RCC 7860 (cell line): ENCODE measurements at regions not wholly inside any gene's neighbourhood (a gene's known extent, or its start where the extent isn't known, plus 50 kb on each side); places are given as distances from the start of the nearest gene placed in this dataset.

Experiments
- DNase-seq: peaks from one replicate; pipeline ENCODE4 v3.0.0-alpha.2; 2015; ENCODE audit warnings: low spot score
- FAIRE-seq: peaks from 2 replicates; lab custom pipeline; 2012; peaks lifted over from hg19 to GRCh38; lab: Jason Lieb, UNC

- FAIRE-seq (no peak), DNase-seq (no peak)
These were observed 61.6 kb upstream of the LINC00305 start for GRCh38 chr18:64210401-64210949.

GRCh38 chr18:64208516-64208915 lies 59.6 kb upstream of the LINC00305 start:
- DNase-seq = no peak
- no peak for FAIRE-seq

GRCh38 chr18:64207820-64208219 lies 58.9 kb upstream of the LINC00305 start:
- FAIRE-seq = no peak
- no peak for DNase-seq

GRCh38 chr18:64203295-64203694 lies 54.4 kb upstream of the LINC00305 start:
- no peak for FAIRE-seq
- no peak for DNase-seq

DNA sequence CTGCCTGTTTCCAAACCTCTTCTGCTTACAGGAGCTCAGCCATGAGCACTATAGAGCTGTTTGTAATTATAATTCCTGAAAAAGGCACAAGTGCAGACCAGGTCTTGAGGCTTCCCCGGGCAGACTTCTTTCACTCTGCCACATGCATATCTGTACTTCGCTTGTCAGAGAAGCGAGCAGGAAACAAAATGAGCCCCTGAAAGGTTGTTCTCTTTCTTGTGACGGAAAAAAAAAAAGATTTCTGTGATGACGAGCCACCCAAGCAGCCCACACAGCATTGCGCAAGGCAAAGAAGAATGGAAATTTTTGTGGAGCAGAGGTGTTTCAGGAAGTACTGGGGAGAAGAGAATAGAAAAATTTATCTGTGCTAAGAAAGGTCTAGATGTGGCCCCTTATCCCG lies 54.0 kb upstream of the LINC00305 start:
- no peak for DNase-seq
- FAIRE-seq = no peak

DNA sequence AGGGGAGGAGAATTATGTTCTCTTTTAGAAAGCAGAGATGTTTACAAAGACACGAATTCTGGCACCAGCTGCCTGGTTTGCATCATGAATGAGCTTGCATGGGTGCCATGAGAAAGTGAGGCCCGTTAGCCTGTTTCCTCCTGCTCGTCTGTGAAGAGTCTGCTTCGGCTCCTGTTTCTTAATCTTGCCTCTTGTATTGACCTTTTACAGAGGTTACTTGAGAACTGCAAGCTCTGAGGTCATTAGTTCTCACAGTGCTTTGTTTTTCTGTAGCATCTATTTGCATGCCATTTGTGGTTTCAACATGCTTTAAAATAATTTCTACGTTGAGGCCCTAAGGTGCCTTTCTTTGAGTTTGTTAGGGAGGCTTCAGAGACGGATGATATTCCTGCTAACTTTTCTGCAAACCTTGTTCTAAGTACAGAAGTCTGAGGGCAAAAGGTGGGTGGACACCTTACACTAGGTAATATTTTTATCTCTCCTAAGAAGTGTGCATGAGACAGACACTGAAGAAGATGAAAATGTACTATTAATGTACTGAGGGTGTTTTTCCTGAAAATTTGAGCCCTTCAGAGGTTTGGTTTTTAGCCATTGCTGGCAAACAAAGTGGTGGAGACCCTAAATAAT lies 53.4 kb upstream of the LINC00305 start:
- no peak for FAIRE-seq
- DNase-seq = no peak

DNA sequence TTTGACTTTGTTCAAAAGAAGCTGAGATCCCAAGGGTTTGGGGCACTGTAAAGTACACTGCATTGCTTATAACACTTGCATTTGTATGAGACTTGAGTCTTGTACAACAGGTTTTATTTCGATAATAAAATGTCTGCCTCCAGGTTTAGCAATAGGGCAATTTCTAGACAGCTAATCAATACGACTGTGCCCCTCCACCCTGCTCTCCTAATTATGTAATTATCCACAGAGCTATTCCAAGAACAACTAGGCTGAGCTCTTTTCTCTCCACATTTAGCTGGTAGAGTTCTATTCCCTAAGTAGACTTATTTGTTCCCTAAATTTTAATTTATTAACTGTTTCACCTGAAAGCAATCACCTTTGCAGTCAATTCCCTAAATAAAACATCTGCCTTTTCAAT lies 52.9 kb upstream of the LINC00305 start:
- no peak for FAIRE-seq
- DNase-seq = no peak

DNA sequence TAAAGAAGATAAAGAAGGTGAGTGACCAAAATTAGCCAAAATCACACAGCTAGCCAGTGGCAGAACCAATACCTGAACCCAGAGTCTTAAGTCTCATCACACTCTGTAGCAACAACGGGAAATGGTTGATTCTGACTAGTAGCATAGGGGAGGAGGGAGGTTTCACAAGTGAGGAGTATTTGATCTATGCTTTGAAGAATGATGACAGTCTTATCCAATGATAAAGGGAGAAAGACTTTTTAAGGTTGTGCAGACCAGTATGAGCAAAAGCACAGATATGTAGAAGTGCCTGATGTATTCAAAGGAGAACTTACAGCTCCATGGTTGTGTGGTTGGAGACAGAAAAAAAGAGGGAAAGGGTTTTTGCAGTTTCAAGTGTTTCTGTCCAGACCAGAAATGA lies 50.7 kb upstream of the LINC00305 start:
- FAIRE-seq (no peak), DNase-seq (no peak)
